A673 (cell line): ENCODE measurements at regions not wholly inside any gene's neighbourhood (a gene's known extent, or its start where the extent isn't known, plus 50 kb on each side); places are given as distances from the start of the nearest gene placed in this dataset.

Experiments
- EZH2 ChIP-seq: fragments of 200-600 bp; sonication (generic); IDR thresholded peaks from 2 replicates; pipeline ENCODE4 v1.6.1; 2017; ENCODE audit warnings: borderline replicate concordance, low read depth, mild to moderate bottlenecking, mixed read lengths, antibody characterized with exemption, low read length; ENCODE audit not compliant: poor library complexity, severe bottlenecking
- TF ChIP-seq, protein P1 (sequence below): fragments of 300-800, 200-600 bp; sonication (generic); conservative IDR thresholded peaks from 2 replicates; pipeline ENCODE4 v1.5.1; 2017; ENCODE audit warnings: low read depth, mild to moderate bottlenecking, antibody characterized with exemption, low read length, moderate library complexity, mixed read lengths

DNA sequence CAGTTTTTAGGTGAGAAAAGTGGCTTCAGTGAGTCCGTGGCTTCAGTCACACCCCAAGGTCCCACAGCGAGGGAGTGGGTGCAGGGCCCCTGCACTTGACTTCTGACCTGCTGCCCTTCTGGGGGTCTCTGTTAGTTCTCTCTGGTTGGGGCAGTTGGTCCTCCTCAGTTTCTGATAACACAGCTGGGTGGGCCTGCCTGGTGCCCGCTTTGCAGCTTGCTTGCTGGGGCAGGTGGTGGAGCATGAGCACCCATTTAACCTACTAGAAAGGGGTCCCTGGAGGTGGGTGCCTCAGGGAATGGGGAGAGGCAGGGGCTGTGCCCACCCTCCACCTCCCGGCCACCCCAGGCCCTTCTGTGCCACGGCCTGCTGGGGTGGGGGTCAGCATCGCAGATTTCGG lies 83.2 kb downstream of the ASB1 start:
- TF ChIP-seq, protein P1, sequence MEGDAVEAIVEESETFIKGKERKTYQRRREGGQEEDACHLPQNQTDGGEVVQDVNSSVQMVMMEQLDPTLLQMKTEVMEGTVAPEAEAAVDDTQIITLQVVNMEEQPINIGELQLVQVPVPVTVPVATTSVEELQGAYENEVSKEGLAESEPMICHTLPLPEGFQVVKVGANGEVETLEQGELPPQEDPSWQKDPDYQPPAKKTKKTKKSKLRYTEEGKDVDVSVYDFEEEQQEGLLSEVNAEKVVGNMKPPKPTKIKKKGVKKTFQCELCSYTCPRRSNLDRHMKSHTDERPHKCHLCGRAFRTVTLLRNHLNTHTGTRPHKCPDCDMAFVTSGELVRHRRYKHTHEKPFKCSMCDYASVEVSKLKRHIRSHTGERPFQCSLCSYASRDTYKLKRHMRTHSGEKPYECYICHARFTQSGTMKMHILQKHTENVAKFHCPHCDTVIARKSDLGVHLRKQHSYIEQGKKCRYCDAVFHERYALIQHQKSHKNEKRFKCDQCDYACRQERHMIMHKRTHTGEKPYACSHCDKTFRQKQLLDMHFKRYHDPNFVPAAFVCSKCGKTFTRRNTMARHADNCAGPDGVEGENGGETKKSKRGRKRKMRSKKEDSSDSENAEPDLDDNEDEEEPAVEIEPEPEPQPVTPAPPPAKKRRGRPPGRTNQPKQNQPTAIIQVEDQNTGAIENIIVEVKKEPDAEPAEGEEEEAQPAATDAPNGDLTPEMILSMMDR, result no peak
- TF ChIP-seq EZH2, result no peak
